Non-pigmented ciliary epithelial cell (primary cell): ENCODE measurements at regions not wholly inside any gene's neighbourhood (a gene's known extent, or its start where the extent isn't known, plus 50 kb on each side); places are given as distances from the start of the nearest gene placed in this dataset.
"Not testable (repeated sequence)": the region's sequence is repeated elsewhere in the genome, so short reads cannot be mapped to it uniquely, and the experiment has no call there.

Experiments used
- DNase-seq: peaks from one replicate; pipeline ENCODE4 v3.0.0-alpha.2; 2010; ENCODE audit warnings: low read depth

DNA sequence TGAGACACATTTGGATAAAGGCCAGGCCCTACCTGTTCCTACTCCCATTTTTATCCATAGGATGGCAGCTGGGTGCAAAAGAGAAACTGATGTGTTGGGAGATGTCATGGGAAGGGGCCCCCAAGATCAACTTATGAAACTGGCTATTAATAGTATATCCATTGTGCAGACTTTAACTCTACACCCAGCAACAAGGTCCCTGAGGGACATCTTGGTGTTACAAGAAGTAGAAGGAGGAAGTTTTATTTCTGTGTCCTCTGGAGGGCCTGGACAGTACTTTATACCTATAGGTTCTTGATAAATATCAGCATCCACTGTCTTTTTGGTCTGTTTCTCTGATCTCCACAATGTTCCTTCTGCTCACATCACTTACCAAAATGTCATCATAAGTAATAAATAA, 84.6 kb downstream of the BTG1 start:
- DNase-seq: no peak

- no peak for DNase-seq
Measured at GRCh38 chr12:92059960-92060359, 85.7 kb downstream of the BTG1 start.

GRCh38 chr12:92058664-92059063, 87.0 kb downstream of the BTG1 start:
- no peak for DNase-seq

DNA sequence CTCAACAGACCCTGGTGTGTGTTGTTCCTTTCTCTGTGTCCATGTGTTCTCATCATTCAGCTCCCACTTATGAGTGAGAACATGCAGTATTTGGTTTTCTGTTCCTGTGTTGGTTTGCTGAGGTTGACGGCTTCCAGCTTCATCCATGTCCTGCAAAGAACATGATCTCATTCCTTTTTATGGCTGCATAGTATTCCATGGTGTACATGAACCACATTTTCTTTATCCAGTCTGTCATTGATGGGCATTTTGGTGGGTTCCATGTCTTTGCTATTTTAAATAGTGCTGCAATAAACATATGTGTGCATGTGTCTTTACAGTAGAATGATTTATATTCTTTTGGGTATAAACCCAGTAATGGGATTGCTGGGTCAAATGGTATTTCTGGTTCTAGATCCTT, 88.9 kb downstream of the BTG1 start:
- not testable (repeated sequence) for DNase-seq

DNA sequence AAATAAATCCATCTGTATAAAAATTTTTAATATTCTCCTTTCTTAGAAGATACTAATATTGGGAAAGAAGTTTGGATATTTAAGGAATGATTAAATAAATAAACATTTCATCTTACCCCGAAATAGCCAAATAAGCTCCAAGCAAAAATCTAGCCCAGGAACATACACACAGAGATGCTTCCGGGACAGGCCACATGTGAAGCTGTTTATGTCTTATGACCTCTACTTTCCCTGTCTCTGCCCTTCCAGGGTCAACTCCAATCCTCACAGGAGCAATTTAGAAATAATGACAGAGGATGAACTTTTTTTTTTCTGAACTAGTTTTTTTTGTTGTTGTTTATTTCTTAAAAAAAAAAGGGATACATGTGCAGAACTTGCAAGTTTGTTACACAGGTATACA, 89.4 kb downstream of the BTG1 start:
- no peak for DNase-seq

DNA sequence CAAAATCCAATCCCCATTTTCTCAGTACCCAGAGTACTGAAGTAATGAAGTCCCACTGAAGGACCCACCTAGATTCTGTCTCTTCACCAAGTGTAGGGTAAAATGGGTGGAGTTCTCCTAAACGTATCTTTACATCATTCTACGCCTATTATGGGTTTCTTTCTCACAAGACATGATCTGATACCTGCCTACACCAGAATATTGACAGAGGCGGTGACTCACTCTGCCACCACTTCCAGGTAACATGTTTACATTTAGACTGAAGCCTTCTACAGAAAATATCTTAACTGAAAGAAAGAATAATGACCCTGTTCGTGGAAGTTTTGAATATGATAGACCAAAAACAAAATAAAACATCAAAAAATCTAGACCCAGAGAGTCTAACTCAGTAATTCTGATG, 89.8 kb downstream of the BTG1 start:
- DNase-seq: no peak

DNA sequence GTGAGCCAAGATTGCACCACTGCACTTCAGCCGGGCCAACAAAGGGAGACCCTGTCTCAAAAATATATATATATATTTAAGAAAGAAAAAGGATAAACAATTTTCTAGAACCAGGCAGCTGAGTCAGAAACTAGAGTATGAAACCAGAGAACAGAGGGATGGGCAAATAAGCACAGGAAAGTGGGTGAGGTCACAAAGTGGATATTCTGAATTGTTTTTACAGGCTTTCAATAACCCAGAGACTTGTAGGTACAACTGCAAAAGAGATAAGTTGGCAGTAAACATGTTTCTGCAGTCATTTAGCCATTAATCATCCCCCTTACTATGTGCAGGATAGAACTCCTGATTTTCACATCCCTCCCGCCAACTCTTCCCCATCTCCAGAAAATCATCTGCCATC, 94.2 kb downstream of the BTG1 start:
- DNase-seq: no peak

GRCh38 chr12:92049403-92049802, 96.2 kb downstream of the BTG1 start:
- no peak for DNase-seq

- DNase-seq: no peak
Measured at GRCh38 chr12:92047393-92047826, 98.2 kb downstream of the BTG1 start.

GRCh38 chr12:92046557-92047392, 98.9 kb downstream of the BTG1 start:
- no peak for DNase-seq

DNA sequence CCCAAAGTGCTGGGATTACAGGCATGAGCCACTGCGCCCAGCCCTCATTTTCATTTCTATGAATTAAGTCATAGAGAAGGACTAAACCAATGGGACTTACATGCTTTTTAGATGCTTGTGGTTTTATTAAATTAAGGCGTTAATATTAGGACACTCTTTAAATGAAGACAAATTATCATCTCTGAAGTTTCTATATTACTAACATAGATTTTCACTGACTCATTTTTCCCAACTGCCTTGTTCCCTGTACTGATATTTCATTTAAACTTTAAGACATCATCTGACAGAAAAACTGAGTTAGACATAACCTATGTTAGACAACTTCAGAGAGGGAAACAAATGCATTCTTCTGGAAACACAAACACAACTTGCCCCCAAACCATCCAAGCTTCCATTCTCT, 99.8 kb downstream of the BTG1 start:
- DNase-seq: no peak

DNA sequence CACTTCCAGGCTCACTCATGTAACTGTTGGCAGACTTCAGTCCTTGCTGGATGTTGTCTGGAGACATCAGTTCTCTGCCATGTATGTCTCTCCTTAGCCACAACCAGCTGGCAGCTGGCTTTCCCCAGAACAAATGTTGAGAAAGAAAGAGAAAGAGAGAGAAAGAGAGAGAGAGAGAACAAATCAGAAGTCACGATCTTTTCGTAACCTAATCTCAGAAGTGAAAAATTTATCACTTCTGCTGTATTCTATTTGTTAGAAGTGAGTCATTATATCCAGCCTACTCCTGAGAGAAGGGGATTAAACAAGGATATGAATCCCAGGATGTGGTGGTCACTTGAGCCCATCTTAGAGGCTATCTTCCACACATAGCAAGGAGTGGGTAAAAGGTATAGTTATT, 101.2 kb downstream of the BTG1 start:
- no peak for DNase-seq

- no peak for DNase-seq
Measured at GRCh38 chr12:92042791-92043531, 102.7 kb downstream of the BTG1 start.

- DNase-seq: no peak
Measured at GRCh38 chr12:92041742-92042141, 103.9 kb downstream of the BTG1 start.

- DNase-seq: no peak
Measured at GRCh38 chr12:92039046-92039445, 106.6 kb downstream of the BTG1 start.

- DNase-seq: no peak
Measured at GRCh38 chr12:92038476-92038875, 107.2 kb downstream of the BTG1 start.

GRCh38 chr12:92036771-92037453, 108.7 kb downstream of the BTG1 start:
- DNase-seq: peak; percentile 61

- no peak for DNase-seq
Measured at GRCh38 chr12:92036061-92036620, 109.5 kb downstream of the BTG1 start.

DNA sequence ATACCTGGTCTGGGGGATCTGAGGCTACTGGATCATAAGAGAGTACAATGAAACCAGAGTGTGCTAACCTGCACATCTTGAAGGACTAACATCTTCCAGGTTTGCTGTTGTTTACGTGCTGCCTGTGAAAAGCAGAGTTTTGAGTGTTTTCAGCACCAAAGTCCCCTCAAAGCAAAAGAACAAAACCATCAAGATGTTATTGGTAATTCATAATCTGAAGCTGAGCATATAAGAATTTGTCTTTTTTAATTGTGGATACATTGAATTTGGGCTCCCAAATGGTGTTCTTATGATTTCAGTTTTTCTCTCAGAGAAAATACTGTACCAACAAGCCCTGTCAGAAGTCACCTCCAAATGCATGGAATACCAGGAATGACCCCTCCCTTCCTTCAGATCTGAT, 110.2 kb downstream of the BTG1 start:
- DNase-seq: no peak

DNA sequence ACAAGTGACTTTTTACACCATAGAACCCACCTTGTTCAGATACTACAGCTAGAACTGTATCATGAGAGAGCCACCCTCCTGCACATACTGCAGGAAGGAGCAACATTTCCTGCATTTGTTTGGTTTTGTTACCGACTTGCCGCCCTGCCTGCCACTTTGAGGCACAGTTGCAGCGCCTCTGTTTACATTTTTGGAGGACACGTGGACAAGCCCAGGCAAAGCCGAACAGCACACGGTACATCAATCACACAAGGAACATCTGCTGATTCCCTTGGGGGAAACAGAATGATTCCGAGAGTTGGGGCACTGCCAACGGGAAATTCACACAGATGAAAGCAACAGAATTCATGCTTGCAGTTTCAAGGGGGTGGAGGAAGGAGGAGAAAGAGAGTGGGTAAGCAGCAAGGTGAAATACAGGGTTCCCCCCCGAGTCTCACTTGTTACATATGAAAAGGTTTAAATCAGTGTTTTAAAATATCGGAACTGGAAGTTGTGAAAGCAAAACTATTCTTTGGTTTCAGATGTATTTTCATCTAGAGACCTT, 110.7 kb downstream of the BTG1 start:
- no peak for DNase-seq

DNA sequence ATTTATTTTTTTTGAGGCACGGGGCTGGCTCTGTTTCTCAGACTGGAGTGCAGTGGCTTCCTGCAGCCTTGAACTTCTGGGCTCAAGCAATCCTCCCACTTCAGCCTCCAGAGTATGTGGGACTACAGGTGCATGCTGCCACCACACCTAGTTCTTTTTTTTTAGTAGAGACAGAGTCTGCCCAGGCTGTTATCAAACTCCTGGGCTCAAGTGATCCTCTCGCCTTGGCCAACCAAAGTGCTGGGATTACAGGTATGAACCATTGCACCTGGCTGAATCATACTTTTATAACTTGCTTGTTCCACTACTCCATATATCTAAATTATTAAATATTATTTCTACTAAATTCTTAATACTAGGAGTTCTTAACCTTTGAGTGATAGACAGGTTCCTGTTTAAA, 111.6 kb downstream of the BTG1 start:
- DNase-seq: no peak

DNA sequence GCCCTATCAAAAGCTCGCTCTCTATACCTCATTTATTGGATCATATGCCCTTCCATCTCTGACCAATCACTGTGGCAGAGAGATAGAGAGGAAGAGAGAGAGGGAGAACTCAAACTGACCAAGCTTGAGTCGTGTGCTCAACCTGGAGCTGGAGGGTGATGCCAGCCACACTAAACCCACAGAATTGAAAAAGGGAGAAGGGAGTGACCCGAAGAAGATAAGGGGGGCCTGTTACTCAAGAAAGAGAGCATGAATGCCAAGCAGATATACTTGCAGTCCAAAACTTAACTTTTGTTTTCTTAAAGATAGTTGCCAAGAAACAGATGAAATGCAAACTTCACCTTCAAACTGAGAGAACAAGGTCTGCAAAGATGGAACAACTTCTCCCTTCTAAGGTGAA, 112.7 kb downstream of the BTG1 start:
- no peak for DNase-seq
